ENCODE measurements at regions not wholly inside any gene's neighbourhood (a gene's known extent, or its start where the extent isn't known, plus 50 kb on each side); places are given as distances from the start of the nearest gene placed in this dataset.
"Not testable (repeated sequence)": the region's sequence is repeated elsewhere in the genome, so short reads cannot be mapped to it uniquely, and the experiment has no call there.

DNA sequence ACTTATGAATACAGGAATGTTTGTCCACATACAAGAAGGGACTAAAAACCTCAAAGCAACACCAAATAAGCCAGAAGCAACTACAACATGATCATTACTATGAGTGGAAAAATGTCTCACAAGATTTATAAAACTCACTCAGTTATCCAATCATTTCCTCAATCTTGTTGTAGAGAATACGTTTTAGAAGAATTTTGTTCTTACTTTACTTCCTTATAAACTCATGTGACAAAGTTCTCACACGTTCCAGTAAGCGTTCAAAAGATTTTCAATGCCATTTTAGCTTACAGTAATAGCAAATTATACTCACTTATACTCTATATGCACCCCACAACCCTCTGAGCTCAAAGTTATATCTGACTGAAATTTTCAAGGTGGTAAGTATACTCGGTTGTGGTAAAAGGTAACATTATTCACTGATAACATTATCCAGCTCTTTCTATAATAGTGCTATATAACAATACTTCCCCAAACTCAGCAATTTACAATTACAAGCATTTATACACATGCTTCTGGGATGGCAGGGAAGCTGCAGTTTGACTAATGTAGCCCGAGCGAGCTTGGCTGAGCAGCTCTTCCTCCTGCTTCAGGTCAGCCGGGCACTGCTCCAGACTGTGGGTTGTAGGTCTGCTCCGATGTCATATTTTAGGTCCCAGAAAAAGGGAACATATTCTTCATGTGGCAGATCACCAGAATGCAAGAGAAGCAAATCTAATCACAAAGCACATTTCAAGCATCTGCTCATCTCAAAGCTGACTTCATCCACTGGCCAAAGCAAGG is 226.3 kb downstream of the RCHY1 start:
- TF ChIP-seq ZFX (IDR thresholded peaks at IDR 0.05; ENCODE audit: borderline replicate concordance): no peak
- TF ChIP-seq CTCF (IDR thresholded peaks at IDR 0.05): no peak
- no peak overlapping the region for H3K27ac ChIP-seq

DNA sequence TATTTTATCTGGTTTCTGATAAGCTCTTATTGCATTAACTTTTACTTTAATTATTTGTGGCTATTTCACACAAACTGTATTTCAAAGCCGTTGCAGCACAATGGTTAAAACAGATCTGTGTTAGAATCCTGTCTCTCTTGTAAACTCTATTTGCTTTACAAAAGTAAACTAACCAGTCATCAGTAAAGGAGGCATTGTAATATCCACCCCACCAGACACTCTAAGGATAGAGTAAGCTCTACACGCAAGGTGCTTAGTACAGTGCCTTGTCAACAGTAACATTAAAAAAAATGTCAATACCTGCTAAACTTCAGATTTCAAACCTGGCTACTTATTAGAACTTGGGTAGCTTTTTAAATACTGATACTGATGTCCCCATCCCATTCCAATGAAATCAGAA is 228.4 kb downstream of the RCHY1 start:
- no peak for TF ChIP-seq ZFX (IDR thresholded peaks at IDR 0.05; ENCODE audit: borderline replicate concordance)
- TF ChIP-seq CTCF (IDR thresholded peaks at IDR 0.05): no peak
- H3K27ac ChIP-seq: no peak overlapping the region

- no peak overlapping the region for H3K27ac ChIP-seq
- TF ChIP-seq CTCF (IDR thresholded peaks at IDR 0.05): no peak
- TF ChIP-seq ZFX (IDR thresholded peaks at IDR 0.05; ENCODE audit: borderline replicate concordance): no peak
Measured at GRCh38 chr4:75284831-75285230, 229.4 kb downstream of the RCHY1 start.

DNA sequence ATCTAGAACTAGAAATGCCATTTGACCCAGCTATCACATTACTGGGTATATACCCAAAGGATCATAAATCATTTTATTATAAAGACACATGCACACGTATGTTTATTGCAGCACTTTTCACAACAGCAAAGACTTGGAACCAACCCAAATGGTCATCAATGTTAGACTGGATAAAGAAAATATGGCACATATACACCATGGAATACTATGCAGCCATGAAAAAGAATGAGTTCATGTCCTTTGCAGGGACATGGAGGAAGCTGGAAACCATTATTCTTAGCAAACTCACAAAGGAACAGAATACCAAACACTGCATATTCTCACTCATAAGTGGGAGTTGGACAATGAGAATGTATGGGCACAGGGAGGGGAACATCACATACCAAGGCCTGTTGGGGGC is 233.7 kb downstream of the RCHY1 start:
- H3K27ac ChIP-seq: not testable (repeated sequence)

GRCh38 chr4:75259306-75259705 is 254.9 kb downstream of the RCHY1 start:
- no peak overlapping the region for H3K27ac ChIP-seq

GRCh38 chr4:75255261-75255660 is 258.9 kb downstream of the RCHY1 start:
- H3K27ac ChIP-seq: no peak overlapping the region
- no peak for TF ChIP-seq CTCF (IDR thresholded peaks at IDR 0.05)
- TF ChIP-seq ZFX (IDR thresholded peaks at IDR 0.05; ENCODE audit: borderline replicate concordance): no peak

More at GRCh38 chr4:75259306-75259705, 254.9 kb downstream of the RCHY1 start:
- TF ChIP-seq ZFX (IDR thresholded peaks at IDR 0.05; ENCODE audit: borderline replicate concordance): no peak
- no peak for TF ChIP-seq CTCF (IDR thresholded peaks at IDR 0.05)

DNA sequence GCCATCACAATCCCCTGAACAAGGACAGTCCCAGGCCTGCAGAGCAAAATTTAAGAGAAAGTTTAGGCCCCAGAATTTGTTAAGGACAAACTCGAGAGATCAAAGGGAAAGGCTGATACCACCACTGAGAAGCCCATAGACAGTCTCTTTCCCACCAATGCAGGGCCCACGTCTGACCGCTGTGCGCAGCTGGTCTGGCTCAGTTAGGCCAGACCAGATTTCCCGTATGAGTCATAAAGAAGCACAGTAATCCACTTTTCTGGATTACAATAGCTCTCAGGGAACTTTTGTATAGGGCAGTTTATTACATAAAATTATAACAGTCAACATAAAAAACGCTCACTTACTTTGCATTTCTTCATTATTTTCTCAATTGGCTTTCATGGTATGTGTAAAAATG is 259.5 kb downstream of the RCHY1 start:
- no peak overlapping the region for H3K27ac ChIP-seq
- TF ChIP-seq ZFX (IDR thresholded peaks at IDR 0.05; ENCODE audit: borderline replicate concordance) (no peak), CTCF (IDR thresholded peaks at IDR 0.05) (no peak)

DNA sequence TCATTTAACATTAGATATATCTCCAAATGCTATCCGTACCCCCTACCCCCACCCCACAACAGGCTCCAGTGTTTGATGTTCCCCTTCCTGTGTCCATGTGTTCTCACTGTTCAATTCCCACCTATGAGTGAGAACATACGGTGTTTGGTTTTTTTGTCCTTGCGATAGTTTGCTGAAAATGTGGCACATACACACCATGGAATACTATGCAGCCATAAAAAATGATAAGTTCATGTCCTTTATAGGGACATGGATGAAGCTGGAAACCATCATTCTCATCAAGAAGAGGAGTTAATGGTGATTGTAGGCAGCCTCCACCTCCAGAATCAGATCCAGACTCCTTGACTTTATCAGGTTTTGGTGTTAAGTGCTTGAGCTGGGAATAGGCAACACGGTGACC is 261.1 kb downstream of the RCHY1 start:
- not testable (repeated sequence) for H3K27ac ChIP-seq
